CD14-positive monocyte (primary cell): ENCODE measurements at regions not wholly inside any gene's neighbourhood (a gene's known extent, or its start where the extent isn't known, plus 50 kb on each side); places are given as distances from the start of the nearest gene placed in this dataset.
A peak's percentile ranks its signal among the peaks of the same experiment; 100 is the strongest.

ENCODE experiments used
- DNase-seq, 3 donors: peaks; one replicate each; pipeline ENCODE4 v3.0.0-alpha.2; 2011 to 2022
- H2AFZ ChIP-seq: 2 replicates; pipeline ENCODE4 v1.6.0; 2012; ENCODE audit warnings: mild to moderate bottlenecking, low read depth, low read length, inconsistent platforms; ENCODE audit not compliant: insufficient read depth, poor library complexity, severe bottlenecking
- H3K27ac ChIP-seq, 2 donors: 1 replicate in 1 of 2; 2 replicates in 1 of 2; pipeline ENCODE4 v1.5.1; 2012 to 2013; ENCODE audit warnings: low read length in 2 of 2, control low read depth in 1 of 2, inconsistent platforms in 1 of 2, low read depth in 1 of 2, mild to moderate bottlenecking in 1 of 2
- H3K27me3 ChIP-seq, 2 donors: one replicate each; pipeline versions ENCODE4 v1.6.0 to v1.6.1; 2011 to 2013; ENCODE audit warnings: low read length in 2 of 2; ENCODE audit not compliant: control insufficient read depth in 2 of 2, insufficient read depth in 2 of 2
- H3K36me3 ChIP-seq, 2 donors: replicated peaks in 1 of 2; 1 replicate in 1 of 2; 2 replicates in 1 of 2; pipeline versions ENCODE4 v1.5.1 to v1.6.1; 2012 to 2013; ENCODE audit warnings: low read length in 2 of 2, control low read depth in 1 of 2, inconsistent platforms in 1 of 2, mild to moderate bottlenecking in 1 of 2; ENCODE audit not compliant: insufficient read depth in 2 of 2, control insufficient read depth in 1 of 2
- H3K4me1 ChIP-seq, 2 donors: 1 replicate in 1 of 2; 2 replicates in 1 of 2; pipeline versions ENCODE4 v1.5.1 to v1.6.1; 2012 to 2013; ENCODE audit warnings: low read length in 2 of 2, control low read depth in 1 of 2, inconsistent platforms in 1 of 2, mild to moderate bottlenecking in 1 of 2, moderate library complexity in 1 of 2; ENCODE audit not compliant: insufficient read depth in 2 of 2, control insufficient read depth in 1 of 2
- H3K4me2 ChIP-seq: replicated peaks from 2 replicates; pipeline ENCODE3; 2012; ENCODE audit warnings: low read length, moderate library complexity, mild to moderate bottlenecking; ENCODE audit not compliant: poor library complexity, severe bottlenecking; ENCODE audit errors: extremely low read depth
- H3K4me3 ChIP-seq, 3 experiments: fragments of 200-600 bp in 1 of 3; sonication (generic) in 1 of 3; replicated peaks in 1 of 3; 1 replicate in 2 of 3; 2 replicates in 1 of 3; pipeline ENCODE4 v1.5.1; 2011 to 2013; ENCODE audit warnings: low read length in 3 of 3, mild to moderate bottlenecking in 3 of 3, control low read depth in 2 of 3, low read depth in 2 of 3, inconsistent platforms in 1 of 3, moderate library complexity in 1 of 3
- H3K79me2 ChIP-seq: 2 replicates; pipeline ENCODE4 v1.6.0; 2012; ENCODE audit warnings: mild to moderate bottlenecking, control low read depth, inconsistent platforms, low read length, moderate library complexity; ENCODE audit not compliant: insufficient read depth
- H3K9ac ChIP-seq: 2 replicates; pipeline ENCODE4 v1.6.0; 2017; ENCODE audit warnings: low read length, mild to moderate bottlenecking; ENCODE audit not compliant: insufficient read depth, poor library complexity, severe bottlenecking
- H3K9me3 ChIP-seq, 2 donors: replicated peaks in 1 of 2; 1 replicate in 1 of 2; 2 replicates in 1 of 2; pipeline versions ENCODE4 v1.5.1 to v1.6.1; 2012 to 2013; ENCODE audit warnings: low read length in 2 of 2, control low read depth in 1 of 2; ENCODE audit not compliant: control insufficient read depth in 1 of 2, insufficient read depth in 1 of 2
- H4K20me1 ChIP-seq: 2 replicates; pipeline ENCODE4 v1.6.0; 2012; ENCODE audit warnings: mild to moderate bottlenecking, low read length, control low read depth, moderate library complexity; ENCODE audit not compliant: insufficient read depth
- H3K27ac Mint-ChIP-seq, 7 donors: one replicate each; pipeline ENCODE4 v1.8.0; 2020; ENCODE audit warnings: mild to moderate bottlenecking in 7 of 7, mixed read lengths in 7 of 7, moderate library complexity in 6 of 7, inconsistent platforms in 2 of 7
- H3K27me3 Mint-ChIP-seq, 3 donors: one replicate each; pipeline ENCODE4 v1.8.0; 2021 to 2022; ENCODE audit warnings: low read depth in 3 of 3, mild to moderate bottlenecking in 3 of 3, mixed read lengths in 3 of 3, moderate library complexity in 3 of 3, inconsistent platforms in 1 of 3
- H3K36me3 Mint-ChIP-seq, 2 donors: one replicate each; pipeline ENCODE4 v1.8.0; 2020; ENCODE audit warnings: mixed read lengths in 2 of 2, inconsistent platforms in 1 of 2, mild to moderate bottlenecking in 1 of 2
- H3K4me1 Mint-ChIP-seq: one replicate; pipeline ENCODE4 v1.8.0; 2020; ENCODE audit warnings: mild to moderate bottlenecking, mixed read lengths
- H3K4me3 Mint-ChIP-seq, 2 donors: one replicate each; pipeline ENCODE4 v1.8.0; 2020; ENCODE audit warnings: mild to moderate bottlenecking in 2 of 2, mixed read lengths in 2 of 2, moderate library complexity in 1 of 2
- H3K9me3 Mint-ChIP-seq, 7 donors: one replicate each; pipeline ENCODE4 v1.8.0; 2020 to 2022; ENCODE audit warnings: mixed read lengths in 7 of 7, mild to moderate bottlenecking in 6 of 7, moderate library complexity in 6 of 7, inconsistent platforms in 2 of 7
- WGBS: methylation state at CpG from one replicate; pipeline ENCODE4 v1.1.5; 2013; ENCODE audit warnings: missing lambda C conversion rate; ENCODE audit not compliant: insufficient coverage; 5-methylcytosine and 5-hydroxymethylcytosine counted together
- intact Hi-C, 2 donors: fragments of 100-400 bp; cut with micrococcal nuclease; formaldehyde crosslinking; loops; one replicate each; pipeline versions ENCODE4 v1.15.0 to v1.15.1; 2023
- TF ChIP-seq, protein P1 (sequence below): fragments of 200-600 bp; IDR thresholded peaks from one replicate; pipeline ENCODE4 v1.8.0; 2022; ENCODE audit warnings: antibody characterized with exemption, mild to moderate bottlenecking

DNA sequence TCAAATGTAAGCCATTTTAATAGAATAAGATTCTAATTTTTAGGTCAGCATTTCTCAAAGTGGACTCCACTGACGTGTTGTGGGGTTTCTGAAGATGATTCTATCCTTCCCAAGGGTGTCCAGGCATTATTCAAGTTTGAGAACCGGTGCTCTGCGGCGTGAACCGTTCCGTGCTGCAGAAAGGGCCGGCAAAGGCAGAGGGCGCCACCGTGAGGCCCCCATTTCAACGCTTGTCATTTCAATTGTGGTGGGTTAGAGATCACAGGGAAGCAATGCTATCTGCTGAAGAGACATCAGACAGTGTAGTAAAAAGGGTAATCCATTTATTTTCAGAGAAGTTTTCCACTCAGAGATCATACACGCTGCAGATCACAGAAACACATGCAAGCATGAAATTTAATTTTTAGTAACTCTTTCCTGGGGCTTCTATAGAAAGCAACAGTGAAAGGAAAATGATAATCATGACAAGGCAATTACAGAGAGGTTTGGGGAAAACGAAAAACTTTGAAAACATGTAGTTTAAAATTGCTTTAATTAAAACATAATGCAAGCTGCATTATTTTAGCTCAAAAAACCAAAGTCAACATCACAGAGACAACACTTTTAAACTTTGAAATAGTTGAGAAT is 201.7 kb downstream of the EXOC5 start:
- no peak overlapping the region for H3K4me2 ChIP-seq
- H4K20me1 ChIP-seq = no peaks in the 10 kb centered on the region
- Mint-ChIP-seq H3K9me3 (no peaks in the 10 kb centered on the region), H3K27me3 (peaks cover 20 to 30% (median 27%) of the 10 kb centered on the region in 3 donors), H3K4me3 (peak overlapping the region in 1 of 2 donors; percentile 39), H3K36me3 (no peaks in the 10 kb centered on the region), H3K4me1 (no peaks in the 10 kb centered on the region), H3K27ac (no peak overlapping the region)
- H3K27me3 ChIP-seq = peaks cover 15 to 24% of the 10 kb centered on the region in 2 donors
- no peaks in the 10 kb centered on the region for H3K4me1 ChIP-seq
- H3K9ac ChIP-seq = no peak overlapping the region
- no peaks in the 10 kb centered on the region for H3K9me3 ChIP-seq
- TF ChIP-seq, protein P1, sequence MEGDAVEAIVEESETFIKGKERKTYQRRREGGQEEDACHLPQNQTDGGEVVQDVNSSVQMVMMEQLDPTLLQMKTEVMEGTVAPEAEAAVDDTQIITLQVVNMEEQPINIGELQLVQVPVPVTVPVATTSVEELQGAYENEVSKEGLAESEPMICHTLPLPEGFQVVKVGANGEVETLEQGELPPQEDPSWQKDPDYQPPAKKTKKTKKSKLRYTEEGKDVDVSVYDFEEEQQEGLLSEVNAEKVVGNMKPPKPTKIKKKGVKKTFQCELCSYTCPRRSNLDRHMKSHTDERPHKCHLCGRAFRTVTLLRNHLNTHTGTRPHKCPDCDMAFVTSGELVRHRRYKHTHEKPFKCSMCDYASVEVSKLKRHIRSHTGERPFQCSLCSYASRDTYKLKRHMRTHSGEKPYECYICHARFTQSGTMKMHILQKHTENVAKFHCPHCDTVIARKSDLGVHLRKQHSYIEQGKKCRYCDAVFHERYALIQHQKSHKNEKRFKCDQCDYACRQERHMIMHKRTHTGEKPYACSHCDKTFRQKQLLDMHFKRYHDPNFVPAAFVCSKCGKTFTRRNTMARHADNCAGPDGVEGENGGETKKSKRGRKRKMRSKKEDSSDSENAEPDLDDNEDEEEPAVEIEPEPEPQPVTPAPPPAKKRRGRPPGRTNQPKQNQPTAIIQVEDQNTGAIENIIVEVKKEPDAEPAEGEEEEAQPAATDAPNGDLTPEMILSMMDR = no peak
- H3K27ac ChIP-seq = no peak overlapping the region
- H3K4me3 ChIP-seq = no peak overlapping the region
- H3K79me2 ChIP-seq = no peaks in the 10 kb centered on the region
- H2AFZ ChIP-seq = no peak overlapping the region
- H3K36me3 ChIP-seq = no peaks in the 10 kb centered on the region
- DNase-seq = no peak
- WGBS = 3% methylated on average over 8 of the region's 12 CpGs
- intact Hi-C loops = no loop called here

DNA sequence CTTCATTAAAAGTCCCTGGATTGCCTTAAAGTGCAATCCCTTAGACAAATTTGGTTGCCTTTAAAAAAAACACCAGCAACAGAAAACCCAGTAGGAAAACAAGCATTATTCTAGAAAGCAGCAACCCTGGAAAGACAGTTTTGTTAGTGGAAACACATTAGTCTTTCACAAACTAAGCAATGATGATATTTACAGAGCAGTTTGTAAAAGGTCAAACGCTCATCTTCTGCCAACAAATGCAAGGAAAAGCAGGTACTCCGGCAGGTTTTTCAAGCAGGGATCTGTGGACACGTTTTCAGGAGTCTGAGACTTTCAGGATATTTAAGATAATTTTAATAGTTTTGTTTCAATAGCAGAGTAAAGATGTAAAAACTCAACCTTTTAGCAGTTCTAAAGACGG is 202.2 kb downstream of the EXOC5 start:
- Histone ChIP-seq H4K20me1 (no peaks in the 10 kb centered on the region), H3K9me3 (no peaks in the 10 kb centered on the region), H3K79me2 (no peaks in the 10 kb centered on the region), H2AFZ (no peak overlapping the region), H3K4me1 (no peaks in the 10 kb centered on the region), H3K9ac (no peak overlapping the region), H3K27ac (no peak overlapping the region), H3K4me3 (no peak overlapping the region), H3K27me3 (peaks cover 15 to 24% of the 10 kb centered on the region in 2 donors), H3K36me3 (no peaks in the 10 kb centered on the region), H3K4me2 (no peak overlapping the region)
- intact Hi-C loops = no loop called here
- peaks cover 19 to 30% (median 27%) of the 10 kb centered on the region in 3 donors for H3K27me3 Mint-ChIP-seq
- no peaks in the 10 kb centered on the region for H3K9me3 Mint-ChIP-seq
- no peak for DNase-seq
- WGBS = 58% methylated on average over 3 of the region's 4 CpGs
- peak overlapping the region in 1 of 2 donors; percentile 42 for H3K4me3 Mint-ChIP-seq
- TF ChIP-seq, protein P1 = no peak
- H3K36me3 Mint-ChIP-seq = no peaks in the 10 kb centered on the region
- H3K4me1 Mint-ChIP-seq = no peaks in the 10 kb centered on the region
- H3K27ac Mint-ChIP-seq = no peak overlapping the region
